SU-DHL-6 (cell line): ENCODE measurements at regions not wholly inside any gene's neighbourhood (a gene's known extent, or its start where the extent isn't known, plus 50 kb on each side); places are given as distances from the start of the nearest gene placed in this dataset.

ENCODE experiments used
- EZH2phosphoT487 ChIP-seq: fragments of 200-600 bp; sonication (generic), shearing (Covaris generic); conservative IDR thresholded peaks from 2 replicates; pipeline ENCODE4 v1.6.1; 2018; ENCODE audit warnings: mild to moderate bottlenecking, antibody characterized with exemption, low read length, moderate library complexity, mixed read lengths
- TF ChIP-seq, protein P1 (sequence below): fragments of 200-600 bp; sonication (generic); IDR thresholded peaks from one replicate; pipeline ENCODE4 v1.5.1; 2017; ENCODE audit warnings: antibody characterized with exemption, mild to moderate bottlenecking, low read length, moderate library complexity; ENCODE audit not compliant: insufficient read depth, poor library complexity, severe bottlenecking

DNA sequence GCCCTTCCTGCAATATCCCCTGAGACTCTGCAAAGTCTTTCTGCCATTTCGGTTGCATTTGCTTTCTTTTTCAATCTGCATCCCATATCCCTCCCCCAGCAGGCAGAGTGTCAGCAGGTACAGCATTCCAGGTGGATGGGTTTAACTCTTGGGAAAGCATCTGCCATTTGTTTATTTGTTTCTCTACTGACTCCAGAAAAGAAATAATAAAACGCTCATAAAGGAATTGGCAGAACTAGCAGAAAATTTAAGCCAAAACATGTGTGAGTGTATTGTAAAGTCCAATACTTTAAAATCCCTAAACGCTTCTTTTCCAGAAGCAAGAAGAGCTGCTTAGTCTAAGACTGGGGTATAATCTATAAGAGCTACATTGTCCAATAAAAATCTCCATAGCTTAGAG, 393.8 kb downstream of the TNS3 start:
- TF ChIP-seq, protein P1, sequence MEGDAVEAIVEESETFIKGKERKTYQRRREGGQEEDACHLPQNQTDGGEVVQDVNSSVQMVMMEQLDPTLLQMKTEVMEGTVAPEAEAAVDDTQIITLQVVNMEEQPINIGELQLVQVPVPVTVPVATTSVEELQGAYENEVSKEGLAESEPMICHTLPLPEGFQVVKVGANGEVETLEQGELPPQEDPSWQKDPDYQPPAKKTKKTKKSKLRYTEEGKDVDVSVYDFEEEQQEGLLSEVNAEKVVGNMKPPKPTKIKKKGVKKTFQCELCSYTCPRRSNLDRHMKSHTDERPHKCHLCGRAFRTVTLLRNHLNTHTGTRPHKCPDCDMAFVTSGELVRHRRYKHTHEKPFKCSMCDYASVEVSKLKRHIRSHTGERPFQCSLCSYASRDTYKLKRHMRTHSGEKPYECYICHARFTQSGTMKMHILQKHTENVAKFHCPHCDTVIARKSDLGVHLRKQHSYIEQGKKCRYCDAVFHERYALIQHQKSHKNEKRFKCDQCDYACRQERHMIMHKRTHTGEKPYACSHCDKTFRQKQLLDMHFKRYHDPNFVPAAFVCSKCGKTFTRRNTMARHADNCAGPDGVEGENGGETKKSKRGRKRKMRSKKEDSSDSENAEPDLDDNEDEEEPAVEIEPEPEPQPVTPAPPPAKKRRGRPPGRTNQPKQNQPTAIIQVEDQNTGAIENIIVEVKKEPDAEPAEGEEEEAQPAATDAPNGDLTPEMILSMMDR = no peak
- TF ChIP-seq EZH2phosphoT487 = no peak
